ENCODE measurements at regions not wholly inside any gene's neighbourhood (a gene's known extent, or its start where the extent isn't known, plus 50 kb on each side); places are given as distances from the start of the nearest gene placed in this dataset.
"Not testable (repeated sequence)": the region's sequence is repeated elsewhere in the genome, so short reads cannot be mapped to it uniquely, and the experiment has no call there.

DNA sequence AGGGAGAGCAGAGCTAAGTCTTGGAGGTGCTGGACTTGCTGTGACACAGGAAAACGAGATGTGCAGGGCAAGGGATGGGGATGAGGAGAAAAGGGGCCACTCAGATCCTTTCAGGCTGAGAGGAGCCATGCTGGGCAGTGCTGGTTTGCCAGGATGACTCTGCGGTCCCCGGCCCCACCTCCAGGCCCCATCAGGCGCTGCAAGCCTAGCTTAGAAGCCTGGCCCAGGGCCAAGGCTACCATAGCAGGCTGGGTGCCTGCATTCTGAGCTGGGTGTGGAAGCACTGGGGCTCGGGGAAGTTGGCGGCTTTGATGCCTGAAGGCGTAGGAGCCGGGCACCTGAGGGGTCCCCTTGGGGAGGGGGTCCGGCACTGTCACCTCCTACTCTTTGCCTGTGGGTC, 341.2 kb upstream of the USP9Y start:
- no peak for DNase-seq (ENCODE audit: low read depth in 2 of 2)

DNA sequence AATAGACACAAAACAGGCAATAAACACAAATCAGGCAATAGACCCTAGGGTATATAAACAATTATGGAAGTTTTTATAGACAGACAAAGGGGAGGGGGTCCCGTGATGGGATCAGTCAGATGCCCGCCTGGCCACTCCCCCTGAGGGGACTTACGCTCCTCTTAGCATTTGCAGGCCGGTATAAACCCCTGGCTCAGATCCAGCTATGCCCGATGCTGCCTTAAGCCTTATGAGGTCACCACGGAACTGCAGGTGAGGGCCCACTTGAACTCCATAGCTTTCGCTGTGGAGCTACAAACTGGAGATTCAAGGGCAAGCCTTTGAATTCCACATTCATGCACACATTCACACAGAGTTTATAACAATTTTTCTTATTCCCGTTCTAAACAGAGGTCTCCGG, 340.5 kb upstream of the USP9Y start:
- DNase-seq (ENCODE audit: low read depth in 2 of 2), result no peak

DNA sequence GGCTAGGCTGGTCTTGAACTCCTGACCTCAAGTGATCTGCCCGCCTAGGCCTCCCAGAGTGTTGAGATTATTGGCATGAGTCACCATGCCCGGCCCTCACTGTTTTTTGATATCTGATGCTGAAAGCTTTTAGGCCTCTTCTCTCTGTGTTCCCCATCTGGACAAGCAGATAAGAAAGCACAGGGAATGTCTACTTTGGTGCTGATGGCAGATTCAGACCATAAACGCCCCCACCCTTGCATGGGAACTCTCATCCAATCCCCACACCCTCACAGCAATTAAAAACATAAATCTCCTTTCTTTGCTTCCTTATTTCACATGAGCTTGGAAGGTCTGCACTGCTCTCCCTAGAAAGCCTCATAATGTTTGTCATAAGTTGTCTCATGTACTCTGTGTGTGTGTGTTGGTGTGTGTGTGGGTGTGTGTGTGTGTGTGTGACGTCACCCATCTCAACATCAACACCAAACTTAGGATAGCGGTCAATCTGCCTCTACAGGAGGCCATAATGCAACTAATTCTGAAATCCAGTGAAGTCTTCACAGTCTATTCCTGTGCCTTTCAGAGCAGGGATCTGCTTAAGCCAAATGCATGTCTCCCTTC, 335.6 kb upstream of the USP9Y start:
- DNase-seq (ENCODE audit: low read depth in 2 of 2), result no peak

DNA sequence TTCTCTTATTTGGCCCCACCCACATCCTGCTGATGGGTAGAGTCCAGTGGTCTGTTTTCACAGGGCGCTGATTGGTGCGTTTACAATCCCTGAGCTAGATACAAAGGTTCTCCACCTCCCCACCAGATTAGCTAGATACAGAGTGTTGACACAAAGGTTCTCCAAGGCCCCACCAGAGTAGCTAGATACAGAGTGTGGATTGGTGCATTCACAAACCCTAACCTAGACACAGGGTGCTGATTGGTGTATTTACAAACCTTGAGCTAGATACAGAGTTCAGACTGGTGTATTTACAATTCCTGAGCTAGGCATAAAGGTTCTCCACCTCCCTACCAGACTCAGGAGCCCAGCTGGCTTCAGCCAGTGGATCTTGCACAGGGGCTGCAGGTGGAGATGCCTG, 326.4 kb upstream of the USP9Y start:
- DNase-seq (ENCODE audit: low read depth in 2 of 2), result not testable (repeated sequence)

DNA sequence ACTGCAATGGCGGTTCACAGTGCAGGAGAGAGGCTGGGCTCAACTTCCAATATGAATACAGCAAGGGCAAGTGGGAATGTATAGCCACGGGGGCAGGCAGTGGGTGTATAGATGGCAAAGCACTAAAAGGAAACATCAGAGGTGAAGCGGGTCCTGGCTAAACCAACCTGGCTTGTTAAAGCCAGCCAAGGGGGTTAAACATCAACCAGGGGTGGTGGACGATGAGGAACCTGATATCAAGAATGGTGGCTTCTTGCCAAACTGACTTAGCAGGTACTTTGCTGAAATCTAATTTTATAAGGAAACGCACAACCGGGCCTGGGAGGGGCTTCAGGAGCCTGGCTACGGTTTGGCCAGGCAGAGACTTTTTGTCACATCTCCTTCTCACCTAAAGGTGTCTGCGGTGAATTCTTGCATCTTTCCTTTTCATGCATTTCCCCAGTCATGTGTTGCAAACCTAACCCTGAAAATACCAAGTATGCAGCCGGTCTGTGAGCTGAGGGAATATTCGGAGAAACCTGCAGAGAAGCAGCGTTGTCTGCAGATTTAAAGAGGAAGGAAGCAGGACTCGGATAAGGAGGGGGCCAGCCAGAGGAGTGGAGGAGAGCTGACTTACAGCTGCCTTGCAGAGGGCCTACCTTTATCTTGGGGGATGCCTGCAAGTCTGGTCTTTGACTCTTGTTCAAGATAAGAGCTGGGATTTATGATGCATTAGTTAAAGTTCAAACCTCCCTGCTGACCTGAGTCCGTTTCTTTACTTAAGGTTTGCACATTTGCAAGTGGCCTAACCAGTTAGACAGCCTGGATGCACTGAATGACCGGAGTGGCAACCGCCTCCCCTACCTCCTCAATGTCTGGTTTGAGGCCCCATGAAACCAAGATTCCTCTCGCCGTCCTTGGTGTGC, 309.1 kb upstream of the USP9Y start:
- not testable (repeated sequence) for DNase-seq (ENCODE audit: low read depth in 2 of 2)

DNA sequence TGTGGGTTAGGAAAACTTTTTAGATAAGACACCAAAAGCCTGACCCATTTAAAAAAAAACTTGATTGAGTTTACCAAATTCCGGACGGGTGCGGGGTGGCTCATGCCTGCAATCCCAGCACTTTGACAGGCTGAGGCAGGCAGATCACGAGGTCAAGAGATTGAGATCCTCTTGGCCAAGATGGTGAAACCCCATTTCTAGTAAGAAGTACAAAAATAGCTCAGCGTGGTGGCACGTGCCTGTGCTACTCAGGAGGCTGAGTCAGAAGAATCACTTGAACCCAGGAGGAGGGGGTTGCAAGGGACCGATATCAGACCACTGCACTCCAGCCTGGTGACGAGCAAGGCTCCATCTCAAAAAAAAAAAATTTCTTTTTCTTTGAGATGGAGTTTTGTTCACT, 307.8 kb upstream of the USP9Y start:
- DNase-seq (ENCODE audit: low read depth in 2 of 2), result no peak

DNA sequence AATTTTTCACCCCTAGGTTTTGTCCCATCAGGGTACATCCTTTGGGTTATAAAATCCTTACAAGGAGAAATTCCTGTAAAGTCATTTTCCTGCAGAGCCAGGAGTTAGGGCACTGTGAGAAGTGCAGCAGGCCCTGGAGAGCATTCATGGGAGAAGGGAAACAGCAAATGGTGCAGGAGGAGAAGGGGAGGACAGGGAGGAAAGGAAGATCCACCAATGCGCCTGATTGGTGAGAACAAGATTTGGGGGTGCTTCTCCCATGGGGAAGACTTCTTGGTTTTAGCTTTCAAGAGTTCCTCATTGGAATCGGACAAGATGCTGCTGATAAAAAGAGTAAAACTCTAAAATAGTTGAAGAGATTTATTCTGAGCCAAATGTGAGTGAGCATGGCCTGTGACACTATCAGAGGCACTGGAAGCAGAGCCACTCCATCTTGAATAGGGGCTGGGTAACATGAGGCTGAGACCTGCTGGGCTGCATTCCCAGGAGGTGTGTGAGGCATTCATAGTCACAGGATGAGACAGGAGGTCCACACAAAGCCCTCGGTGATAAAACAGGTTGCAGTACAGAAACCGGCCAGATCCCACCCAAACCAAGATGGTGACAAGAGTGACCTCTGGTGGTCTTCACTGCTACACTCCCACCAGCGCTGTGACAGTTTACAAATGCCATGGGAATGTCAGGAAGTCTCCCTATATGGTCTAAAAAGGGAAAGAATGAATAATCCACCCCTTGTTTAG, 305.5 kb upstream of the USP9Y start:
- DNase-seq (ENCODE audit: low read depth in 2 of 2), result not testable (repeated sequence)

DNA sequence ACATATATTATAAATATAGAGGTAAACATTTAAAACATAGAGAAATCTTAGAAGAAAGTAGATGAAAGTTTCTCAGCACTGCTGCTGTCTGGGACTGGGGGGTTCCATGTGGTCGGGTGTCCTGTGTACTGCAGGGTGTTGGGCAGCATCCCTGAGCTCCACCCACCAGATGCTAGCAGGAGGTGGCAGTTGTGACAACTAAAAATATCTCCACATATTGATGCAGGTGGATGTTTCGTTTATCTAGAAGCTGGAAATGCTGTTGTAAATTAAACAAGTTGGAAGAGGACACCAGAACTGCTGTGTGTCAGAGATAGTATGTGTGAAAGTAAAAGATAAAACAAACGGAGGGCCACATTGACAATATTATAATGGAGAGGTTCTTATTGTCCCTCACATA, 297.1 kb upstream of the USP9Y start:
- DNase-seq (ENCODE audit: low read depth in 2 of 2), result no peak

DNA sequence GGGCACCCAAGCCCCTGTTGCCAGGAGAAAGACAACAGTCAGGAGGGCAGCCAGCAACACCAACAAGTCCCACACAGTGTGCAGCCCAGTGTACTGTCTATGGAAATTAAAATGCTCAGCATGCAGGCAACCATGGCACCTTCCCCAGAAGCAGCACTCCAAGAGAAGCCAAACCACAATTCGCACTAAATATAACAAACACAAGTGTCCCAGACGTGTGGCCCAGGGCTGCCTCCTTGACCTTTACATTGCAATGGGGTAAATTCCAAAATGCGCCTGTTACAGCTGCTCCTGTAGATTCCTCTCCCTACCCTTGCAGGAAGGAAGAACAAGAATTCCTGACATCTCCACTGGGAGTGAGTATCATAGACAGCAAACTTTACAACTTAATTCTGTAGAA, 292.8 kb upstream of the USP9Y start:
- no peak for DNase-seq (ENCODE audit: low read depth in 2 of 2)

DNA sequence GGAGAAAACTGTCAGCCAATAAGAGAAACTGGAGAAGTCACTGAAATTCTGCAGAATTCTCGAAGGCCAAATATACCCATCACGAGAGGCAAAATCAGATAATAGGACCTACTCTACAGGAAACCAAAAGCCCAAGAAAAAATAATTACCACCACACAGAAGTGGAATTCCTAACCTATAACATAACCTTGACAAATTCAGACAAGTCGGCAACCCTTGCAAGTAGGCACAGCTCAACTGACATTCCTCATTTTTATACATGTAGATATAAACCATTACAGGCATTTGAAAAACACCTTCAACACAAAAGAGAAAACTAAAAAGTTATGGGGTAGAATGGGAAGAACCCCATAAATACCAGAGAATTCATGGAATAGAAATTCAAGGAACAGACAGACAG, 290.3 kb upstream of the USP9Y start:
- no peak for DNase-seq (ENCODE audit: low read depth in 2 of 2)

DNA sequence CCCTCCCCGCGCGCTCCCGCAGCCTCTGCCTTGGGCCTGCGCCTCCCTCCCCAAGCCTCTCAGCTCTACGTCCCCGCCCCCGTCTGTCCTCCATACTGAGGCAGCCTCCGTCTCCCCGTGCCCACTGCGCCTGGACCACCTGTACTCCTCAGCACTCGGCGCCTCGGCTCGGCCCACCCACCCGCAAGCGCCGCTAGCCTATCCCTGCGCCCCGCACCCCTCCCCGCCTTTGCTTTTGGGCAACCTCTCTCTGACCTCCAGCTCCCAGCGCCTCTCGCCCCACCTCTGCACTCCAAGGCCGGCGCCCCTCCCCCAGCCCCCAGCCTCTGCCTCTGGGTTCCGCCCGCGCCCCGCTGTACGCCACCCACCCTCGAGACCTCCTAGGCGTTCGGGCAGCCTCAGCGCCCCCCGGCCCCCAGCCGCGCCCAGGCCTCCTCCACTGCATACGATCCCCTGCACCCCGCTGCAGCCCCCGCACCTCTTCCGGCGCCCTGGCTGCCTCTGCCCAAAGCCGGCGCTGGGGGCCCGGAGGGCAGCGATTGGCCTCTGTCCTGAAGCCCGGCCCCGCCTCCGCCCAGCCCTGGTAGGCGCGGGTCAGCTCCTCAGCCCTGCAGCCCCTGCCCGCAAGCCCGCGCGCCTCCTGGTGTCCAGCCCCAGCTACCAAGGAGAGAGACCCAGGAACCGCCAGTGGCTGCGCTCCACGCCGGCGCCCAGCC, 279.8 kb upstream of the USP9Y start:
- DNase-seq (ENCODE audit: low read depth in 2 of 2), result no peak

DNA sequence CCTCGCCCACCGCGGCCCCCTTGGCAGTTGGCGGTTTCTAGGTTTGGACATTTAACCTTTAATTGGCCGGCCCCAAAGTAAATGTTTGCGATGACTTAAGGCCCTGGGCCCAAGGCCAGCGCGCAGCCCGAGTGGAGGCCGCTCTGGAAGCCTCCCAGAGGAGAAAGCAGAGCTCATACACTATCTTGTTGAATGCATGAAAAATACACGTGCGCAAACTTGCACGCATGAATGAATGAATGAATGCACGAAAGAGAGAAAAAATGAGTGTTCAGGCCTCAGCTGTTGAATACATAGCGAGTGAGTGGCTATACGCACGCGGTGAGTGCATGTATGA, 279.3 kb upstream of the USP9Y start:
- no peak for DNase-seq (ENCODE audit: low read depth in 2 of 2)

DNA sequence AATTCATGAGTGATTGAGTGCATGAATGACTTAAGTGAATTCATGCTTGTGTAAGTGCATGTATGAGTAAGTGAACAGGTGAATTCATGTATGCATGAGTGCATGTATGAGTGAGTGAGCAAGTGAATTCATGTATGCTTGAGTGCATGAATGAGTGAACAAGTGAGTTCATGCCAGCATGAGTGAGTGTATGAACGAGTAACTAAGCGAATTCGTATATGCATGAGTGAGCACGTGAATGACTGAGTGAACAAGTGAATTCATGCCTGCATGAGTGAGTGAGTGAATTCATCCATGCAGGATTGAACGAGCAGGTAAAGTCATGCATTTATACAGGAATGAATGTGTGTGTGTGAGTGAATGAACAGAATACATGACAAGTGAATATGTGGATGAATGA, 278.5 kb upstream of the USP9Y start:
- DNase-seq (ENCODE audit: low read depth in 2 of 2), result no peak

DNA sequence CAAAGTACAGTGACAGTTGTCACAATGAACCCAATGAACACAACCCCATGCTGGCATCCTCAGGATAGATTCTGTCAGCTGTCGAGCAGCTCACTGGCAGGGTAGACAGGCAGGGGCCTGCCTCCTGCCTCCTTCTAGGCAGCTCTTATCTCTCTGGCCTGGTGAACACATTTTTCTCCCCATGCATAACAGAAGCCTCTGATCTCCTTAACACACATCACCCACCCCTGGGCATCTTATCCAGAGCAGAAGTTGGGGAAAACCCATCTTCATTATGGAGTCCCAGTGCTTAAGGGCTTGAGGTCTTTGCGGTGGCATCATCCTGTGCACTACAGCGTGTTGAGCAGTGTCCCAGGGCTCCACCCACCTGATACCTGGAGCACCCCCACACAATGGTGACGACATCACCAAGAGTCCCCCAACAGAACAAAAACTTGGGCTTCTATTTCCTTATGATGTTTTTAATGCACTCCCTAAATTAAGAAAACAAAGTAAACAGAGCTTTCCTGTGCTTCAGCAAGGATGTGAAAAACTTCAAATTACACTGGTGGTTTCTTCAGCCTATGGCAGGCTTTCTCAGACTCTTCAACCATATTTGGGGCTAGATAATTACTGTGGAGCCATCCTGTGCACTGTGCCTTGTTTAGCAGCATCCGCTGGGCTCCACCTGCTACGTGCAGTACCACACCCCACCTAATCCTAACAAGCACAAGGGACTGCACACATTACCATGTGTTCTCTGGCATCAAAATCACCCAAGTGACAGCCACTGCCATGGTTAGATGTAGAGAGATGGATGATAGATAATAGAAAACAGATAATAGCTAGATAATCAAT, 277.4 kb upstream of the USP9Y start:
- DNase-seq (ENCODE audit: low read depth in 2 of 2), result no peak

DNA sequence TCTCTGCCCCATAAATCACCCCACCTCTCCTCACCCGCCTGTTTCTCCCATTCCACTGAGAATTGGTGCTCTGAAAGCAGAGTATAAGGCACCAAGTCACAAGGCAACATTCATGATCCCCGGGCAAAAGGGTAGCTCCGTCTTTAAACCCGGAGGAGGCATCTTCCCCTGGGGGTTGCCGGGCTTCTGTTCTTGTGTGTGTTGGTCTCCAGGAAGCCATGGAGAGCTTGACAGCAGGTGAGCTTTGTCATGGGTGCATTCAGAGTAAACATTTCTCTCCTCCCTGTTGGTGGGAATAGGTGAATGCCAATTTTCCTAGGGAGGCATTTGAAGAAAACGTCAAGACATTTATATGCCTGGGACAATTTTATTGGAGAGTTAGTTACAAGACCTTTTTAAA, 275.5 kb upstream of the USP9Y start:
- no peak for DNase-seq (ENCODE audit: low read depth in 2 of 2)

DNA sequence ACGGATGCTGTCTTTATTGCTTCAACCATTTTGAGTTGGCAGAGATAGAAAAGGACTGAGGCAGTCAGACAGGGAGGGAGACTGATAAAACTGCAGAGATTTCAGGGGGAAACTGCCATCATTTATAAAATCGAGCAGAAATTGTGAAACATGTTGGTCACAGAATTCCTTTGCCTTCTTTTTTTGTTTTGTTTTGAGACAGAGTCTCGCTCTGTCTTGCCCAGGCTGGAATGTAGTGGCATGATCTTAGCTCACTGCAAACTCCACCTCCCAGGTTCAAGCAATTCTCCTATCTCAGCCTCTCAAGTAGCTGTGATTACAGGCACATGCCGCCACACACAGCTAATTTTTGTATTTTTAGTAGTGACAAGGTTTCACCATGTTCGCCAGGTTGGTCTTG, 273.7 kb upstream of the USP9Y start:
- DNase-seq (ENCODE audit: low read depth in 2 of 2), result no peak

DNA sequence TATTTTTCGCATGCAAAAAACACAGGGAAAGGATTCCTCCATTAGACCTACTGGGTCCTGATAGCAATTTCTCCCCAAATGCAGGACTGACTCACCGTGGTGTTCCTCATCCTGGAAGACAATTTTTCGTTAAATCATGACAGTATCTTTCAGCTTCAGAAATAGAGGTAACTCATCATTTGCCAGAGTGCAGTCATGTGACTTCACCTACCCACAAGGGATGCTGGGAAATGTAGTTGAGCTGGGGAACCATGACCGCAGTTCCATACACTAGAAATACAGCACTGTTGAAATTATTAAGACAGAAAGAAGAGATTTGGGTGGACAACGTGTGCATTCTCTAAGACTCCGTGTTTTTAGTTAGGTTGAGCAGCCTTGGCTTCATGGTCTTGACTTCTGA, 269.5 kb upstream of the USP9Y start:
- DNase-seq (ENCODE audit: low read depth in 2 of 2), result no peak

DNA sequence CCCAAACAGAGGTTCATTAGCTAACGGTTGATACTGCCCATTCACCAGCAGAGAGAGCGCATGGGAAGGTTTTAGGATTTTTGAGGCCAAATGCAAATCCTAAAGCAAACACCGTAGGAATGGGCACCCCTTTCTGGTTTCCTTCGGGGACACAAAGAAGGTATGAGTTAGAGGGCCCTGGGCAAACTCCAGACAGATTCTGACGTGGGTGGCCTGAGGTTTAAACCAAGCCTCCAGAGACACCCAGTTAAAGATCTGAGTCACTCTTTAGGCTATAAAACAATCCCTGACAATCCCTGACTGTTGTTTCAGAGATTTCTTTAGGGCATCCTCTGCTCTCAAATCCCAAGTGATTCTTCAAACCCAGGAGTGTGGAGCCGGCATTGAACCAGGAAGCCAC, 262.2 kb upstream of the USP9Y start:
- not testable (repeated sequence) for DNase-seq (ENCODE audit: low read depth in 2 of 2)

DNA sequence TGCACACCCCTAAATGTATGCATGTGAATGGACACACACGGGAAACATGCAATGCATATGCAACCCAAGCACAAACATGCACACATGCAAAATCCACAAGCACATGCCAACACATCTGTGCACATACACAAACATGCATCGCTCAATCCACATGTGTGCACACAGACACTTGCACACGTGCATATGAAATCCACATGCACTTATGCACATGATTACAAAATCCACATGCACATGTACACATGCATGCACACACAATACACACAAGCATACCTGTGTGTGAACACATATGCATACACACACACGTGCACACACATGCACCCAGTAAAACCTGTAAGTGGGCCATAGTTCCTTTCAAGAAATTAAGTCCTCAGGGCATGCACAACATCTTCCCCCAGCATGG, 256.8 kb upstream of the USP9Y start:
- DNase-seq (ENCODE audit: low read depth in 2 of 2), result no peak

DNA sequence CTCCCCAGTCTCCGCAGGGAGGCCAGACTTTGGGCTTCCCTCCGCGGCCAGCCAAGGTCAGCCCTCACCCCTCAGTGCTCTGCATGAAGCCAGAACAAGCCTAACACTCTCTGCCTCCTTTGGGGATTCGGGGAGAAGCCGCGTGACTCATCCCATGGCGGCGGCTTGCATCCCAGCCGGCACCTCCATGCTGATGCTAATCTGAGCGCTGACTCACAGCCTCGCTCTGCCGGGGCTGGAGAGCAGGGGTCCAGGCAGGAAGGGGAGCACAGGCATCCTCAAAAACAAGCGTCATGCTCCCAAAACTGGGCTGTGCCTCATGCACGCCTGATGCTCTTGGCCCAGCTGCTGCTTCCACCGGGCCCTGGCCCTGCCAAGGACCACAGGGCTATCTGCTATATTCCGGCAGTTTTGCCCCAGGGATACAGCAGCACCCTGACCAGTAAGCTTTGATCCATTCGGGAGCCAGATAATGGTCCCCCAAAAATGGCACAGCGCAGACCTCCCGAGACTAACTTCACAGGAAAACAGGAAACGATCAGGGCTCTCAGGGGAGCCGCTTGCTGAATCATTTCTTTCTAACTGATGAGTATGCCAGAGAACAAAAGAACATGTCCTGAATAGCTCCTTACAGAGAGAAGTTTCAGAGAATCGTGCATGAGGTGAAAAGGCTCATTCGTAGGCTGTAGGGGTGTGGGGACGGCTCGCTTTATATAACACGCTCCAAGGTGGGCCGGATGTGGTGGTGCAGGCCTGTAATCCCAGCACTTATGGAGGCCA, 254.4 kb upstream of the USP9Y start:
- not testable (repeated sequence) for DNase-seq (ENCODE audit: low read depth in 2 of 2)

DNA sequence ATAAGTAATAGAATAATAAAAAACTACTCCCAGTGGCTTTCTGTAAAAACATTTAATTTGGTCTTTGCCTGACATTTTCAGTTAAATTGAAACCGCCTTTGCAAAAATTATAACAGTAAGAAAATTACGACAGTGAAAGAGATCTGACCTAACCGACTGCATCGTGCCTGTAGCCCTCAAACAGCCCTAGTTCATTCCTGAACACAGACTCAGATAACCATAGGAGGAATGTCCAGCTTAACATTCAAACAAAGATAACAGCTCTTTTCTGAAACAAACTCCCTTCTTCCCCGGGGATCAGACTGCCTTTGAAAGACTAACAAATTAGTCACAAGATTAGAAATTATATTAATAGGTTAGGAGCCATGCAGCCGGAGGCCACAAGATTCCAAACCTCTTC, 252.5 kb upstream of the USP9Y start:
- not testable (repeated sequence) for DNase-seq (ENCODE audit: low read depth in 2 of 2)
